Stimulated activated CD4-positive, alpha-beta T cell treated with anti-CD3 and anti-CD28 coated beads, Interleukin-1b, Interleukin-23, amount 100 ng/mL, for 48 hours (primary cell): ENCODE measurements at regions not wholly inside any gene's neighbourhood (a gene's known extent, or its start where the extent isn't known, plus 50 kb on each side); places are given as distances from the start of the nearest gene placed in this dataset.
"Not testable (repeated sequence)": the region's sequence is repeated elsewhere in the genome, so short reads cannot be mapped to it uniquely, and the experiment has no call there.

ENCODE experiments used
- DNase-seq: peaks from one replicate; pipeline ENCODE4 v3.0.0-alpha.2; 2020

DNA sequence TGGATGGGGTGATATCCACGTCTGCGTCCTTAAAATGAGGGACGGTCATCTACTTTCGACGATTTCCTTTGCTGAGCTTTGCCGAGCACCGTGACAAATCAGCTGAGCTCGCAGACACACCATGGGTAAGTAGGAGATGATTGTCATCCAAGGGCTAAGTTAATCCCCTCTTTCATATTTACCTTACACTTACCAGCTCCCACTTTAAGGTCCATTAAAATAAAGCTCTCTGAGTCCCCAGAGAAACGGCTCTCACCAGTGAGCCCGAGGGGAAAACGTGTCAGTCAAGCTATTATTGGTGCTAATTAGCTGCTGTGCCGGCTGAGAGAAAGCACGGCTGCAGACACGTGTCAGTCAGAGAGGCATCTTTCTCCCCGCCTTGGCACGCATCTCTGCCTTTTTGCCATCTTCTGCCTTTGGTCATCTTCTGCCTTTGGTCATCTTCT lies 72.2 kb downstream of the CRLF2 start:
- no peak for DNase-seq

DNA sequence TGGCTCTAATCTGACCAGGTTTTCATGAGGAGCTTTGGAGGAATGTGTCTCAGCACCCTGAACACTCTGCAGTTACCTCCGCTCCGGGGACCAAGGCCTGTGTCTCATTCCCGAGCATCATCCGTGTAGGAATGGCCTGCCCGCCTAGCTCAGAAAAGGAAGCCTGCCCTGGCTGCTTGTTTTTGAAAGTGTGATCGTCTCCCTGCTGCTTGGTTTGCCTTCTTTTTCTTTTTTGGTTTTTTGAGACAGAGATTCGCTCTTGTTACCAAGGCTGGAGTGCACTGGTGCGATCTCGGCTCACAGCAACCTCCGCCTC lies 73.3 kb downstream of the CRLF2 start:
- no peak for DNase-seq

DNA sequence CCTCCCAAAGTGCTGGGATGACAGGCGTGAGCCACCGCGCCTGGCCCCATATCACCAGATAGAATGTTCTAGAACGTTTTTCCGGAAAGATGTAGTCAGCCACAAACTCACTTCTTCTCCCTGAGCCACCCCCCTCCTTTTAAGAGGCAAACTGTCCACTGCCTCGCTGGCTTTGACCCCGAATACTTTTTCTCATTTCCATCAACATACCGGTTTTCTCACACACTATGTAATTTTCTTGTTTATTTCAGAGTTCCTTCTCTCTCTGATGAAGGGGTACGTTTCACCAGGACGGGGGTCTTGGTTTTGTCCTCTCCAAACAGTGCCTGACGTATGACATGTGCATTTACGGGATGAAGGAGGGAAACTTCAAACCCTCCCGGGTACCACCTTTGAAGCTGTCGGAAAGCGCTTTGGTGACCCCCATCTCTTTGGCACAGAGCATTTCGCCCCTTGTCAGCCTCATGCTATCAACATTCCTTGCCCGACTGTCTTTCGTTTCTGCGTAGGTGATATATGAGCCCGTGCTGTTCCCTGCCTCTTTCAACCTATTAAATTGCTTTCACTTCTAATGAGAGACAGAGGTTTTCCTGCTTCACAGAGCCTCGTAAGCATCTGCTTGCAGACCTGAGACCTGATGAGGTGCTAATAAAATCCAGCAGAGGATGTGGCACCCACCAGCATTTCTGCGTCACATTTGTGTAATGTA lies 73.8 kb downstream of the CRLF2 start:
- DNase-seq: no peak

DNA sequence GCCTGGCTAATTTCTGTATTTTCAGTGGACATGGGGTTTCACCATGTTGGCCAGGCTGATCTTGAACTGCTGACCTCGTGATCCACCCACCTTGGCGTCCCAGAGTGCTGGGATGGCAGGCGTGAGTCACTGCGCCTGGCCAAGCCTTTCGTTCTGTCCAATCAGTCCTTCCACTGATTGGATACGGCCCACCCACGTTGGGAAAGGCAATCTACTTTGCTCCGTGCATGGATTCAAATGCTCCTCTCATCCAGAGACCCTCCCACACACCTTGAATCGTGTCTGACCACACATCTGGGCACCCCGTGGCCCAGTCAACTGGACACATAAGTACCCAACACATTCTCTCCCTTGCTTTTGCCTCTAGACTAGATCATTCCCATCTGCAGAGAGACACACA lies 74.9 kb downstream of the CRLF2 start:
- no peak for DNase-seq

DNA sequence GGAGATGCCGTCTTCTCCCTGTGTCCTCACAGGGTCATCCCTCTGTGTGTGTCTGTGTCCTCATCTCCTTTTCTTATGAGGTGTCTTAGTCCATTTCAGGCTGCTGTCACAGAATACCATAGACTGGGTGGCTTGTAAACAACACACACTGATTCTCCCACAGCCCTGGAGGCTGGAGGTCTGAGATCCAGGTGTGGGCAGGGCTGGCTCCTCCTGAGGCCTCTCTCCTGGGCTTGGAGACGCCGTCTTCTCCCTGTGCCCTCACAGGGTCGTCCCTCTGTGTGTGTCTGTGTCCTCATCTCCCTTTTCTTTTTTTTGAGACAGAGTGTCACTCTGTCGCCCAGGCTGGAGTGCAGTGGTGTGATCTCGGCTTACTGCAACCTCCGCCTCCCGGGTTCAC lies 75.9 kb downstream of the CRLF2 start:
- DNase-seq: not testable (repeated sequence)

DNA sequence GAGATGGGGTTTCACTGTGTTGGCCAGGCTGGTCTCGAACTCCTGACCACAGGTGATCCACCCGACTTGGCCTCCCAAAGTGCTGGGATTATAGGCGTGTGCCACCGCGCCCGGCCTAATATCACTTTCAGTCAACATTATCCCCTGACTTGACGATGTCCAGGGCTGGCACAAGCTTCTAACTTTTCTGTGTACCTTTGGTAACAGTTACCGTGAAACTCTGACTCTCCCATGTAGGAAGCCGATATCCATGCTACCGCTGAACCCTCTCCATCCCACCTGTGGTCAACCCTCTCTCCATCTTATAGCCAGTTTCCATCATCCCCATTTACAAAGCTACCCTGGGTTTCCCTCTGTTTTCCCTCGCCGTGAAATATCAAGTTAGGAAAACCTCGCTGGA lies 77.5 kb downstream of the CRLF2 start:
- no peak for DNase-seq

DNA sequence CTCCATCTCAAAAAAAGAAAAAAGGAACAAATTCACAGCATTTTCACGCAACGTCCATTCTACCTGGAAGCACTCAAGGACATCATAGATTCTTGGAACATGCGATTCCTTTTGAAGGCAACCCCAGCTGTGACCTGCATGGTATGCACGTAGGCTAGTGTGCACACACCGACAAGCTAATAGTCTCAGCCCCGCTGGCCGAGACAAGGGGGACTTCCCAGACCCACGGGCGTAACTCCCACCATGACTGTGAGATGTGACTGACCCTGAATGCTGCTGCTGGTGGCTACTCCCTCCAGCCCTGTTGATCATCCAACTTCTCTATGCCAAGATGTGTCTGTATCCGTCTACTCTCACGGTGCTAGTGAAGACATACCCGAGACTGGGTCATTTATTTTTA lies 78.3 kb downstream of the CRLF2 start:
- no peak for DNase-seq

DNA sequence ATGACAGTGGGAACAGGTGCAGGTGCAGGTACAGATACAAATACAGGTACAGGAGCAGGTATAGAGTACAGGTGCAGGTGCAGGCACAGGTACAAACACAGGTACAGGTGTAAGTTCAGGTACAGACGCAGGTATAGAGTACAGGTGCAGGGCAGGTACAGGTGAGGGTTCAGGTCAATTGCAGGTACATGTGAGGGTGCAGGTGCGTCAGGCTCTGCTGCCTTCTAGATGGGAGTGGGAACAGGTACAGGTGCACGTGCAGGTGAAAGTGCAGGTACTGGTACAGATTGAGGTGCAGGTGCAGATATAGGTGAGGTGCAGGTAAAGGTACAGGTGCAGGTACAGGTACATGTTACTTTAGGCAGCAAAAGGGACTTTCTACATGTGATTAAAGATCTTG lies 85.7 kb downstream of the CRLF2 start:
- no peak for DNase-seq

DNA sequence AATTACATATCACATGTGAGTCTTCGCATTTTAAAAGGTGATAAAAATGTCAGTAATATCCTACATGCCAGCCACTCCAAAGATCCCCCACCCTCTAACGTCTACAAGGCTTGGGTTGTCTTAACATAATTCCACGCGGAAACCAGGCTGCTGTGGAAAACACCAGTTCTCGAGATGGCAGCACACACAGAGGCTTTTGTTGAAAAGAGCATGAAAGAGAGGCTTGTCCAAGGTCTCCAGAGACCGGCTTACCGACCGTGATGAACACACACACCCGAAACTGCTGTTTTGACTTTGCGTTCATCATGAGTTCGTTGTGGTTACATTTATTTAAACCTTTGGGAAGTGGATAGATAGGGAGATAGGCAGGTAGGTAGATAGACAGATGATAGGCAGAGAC lies 87.9 kb downstream of the CRLF2 start:
- DNase-seq: no peak

DNA sequence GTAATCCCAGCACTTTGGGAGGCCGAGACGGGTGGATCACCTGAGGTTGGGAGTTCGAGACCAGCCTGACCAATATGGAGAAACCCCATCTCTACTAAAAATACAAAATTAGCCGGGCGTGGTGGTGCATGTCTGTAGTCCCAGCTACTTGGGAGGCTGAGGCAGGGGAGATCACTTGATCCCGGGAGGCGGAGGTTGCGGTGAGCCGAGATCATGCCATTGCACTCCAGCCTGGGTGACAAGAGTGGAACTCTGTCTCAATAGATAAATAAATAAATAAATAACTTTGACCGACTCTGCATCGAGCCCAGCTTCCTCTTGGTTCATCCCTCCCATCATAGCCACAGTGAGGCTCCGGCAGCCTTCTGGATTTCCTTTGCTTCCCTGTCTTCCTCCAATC lies 89.6 kb downstream of the CRLF2 start:
- DNase-seq: not testable (repeated sequence)

DNA sequence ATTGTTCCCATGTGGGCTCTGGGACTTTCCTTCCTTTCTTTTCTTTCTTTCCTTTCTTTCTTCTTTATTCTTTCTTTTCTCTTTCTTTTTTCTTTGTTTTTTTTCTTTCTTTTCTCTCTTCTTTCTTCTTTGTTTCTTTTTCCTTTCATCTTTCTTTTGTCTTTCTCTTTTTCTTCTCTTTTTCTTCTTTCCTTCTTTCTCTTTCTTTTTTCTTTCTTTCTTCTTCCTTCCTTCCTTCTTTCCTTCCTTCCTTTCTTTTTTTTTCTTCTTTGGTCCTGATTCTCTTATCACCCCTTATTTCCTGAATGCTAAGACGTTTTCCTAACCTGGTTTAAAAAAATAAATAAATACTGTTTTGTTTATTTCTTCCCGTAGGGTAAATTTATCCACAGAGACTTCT lies 93.2 kb downstream of the CRLF2 start:
- no peak for DNase-seq

DNA sequence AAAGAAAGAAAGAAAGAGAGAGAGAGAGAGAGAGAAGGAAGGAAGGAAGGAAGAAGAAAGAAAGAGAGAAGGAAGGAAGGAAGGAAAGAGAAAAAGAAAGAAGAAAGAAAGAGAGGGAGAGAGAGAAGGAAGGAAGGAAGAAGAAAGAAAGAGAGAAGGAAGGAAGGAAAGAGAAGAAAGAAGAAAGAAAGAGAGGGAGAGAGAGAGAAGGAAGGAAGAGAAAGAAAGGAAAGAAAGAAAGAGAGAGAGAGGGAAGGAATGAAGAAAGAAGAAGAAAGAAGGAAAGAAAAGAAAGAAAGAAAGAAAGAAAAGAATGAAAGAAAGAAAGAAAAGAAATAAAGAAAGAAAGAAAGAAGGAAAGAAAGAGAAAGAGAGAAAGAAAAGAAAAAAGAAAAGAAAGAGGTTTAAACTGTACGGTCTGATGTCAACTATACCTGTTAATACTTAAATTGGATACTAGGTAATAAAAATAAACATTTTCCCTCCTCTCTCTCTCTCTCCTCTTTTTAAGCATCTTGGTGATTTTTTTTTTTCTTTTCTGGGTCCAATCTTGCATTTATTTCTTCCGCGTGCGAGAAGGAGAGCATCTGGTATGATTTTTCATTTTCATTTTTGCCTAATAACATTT lies 93.8 kb downstream of the CRLF2 start:
- no peak for DNase-seq

DNA sequence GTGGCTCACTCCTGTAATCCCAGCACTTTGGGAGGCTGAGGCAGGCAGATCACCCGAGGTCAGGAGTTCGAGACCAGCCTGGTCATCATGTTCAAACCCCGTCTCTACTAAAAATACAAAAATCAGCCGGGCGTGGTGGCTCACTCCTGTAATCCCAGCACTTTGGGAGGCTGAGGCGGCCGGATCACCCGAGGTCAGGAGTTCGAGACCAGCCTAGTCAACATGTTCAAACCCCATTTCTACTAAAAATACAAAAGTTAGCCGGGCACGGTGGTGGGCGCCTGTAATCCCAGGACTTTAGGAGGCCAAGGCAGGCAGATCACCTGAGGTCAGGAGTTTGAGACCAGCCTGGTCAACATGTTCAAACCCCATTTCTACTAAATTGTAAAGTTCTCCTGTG lies 97.0 kb downstream of the CRLF2 start:
- not testable (repeated sequence) for DNase-seq

DNA sequence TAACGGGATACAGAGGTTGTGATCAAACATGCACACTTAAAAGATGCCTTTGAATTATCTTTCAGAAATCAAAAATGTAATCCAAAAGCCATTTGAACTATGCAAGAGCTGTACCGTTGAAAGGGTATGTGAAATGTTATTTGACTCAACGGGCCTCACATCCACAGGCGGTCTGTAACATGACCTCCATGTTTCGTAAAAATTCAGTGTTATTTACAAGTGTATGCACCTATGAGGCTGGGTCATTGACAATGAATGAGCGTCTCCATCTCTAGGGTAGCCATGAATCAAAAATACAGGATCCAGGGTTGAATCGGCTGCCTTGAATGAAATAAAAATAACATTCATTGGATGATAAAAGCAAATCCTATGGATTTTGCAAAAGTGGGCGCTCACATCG lies 100.1 kb downstream of the CRLF2 start:
- DNase-seq: no peak

DNA sequence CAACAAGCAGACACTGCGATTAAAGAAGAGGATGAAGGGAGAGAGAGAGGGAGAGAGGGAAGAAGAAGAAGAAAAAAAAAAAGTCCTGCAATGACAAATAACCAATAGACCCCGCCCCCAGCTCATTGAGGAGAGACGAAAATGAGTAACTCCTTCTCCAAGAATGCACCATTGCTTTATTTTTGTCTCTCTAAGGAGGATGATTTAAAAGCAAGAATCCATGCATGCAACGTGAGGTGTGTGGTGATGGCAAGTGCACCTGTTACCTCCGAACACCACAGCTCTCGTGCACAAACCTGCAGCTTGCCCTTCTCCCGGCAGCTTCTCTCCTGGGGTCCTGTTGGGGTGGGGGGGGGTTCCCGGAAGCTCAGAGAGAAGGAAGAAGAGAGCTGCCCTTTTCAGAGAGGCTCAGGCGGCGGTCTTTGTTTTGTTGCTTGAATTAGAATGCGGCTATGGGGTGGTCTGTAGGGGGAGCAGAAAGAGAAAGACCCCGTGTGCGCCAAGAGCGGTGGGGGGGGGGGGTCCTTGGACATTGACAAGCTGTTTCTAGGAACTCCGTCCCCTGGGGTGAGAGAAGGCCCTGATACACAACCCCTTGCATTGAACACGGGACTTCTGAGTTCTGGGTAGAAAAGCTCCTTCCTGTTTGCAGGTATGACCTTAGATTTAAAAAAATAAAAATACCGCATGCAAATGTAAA lies 100.7 kb downstream of the CRLF2 start:
- no peak for DNase-seq

DNA sequence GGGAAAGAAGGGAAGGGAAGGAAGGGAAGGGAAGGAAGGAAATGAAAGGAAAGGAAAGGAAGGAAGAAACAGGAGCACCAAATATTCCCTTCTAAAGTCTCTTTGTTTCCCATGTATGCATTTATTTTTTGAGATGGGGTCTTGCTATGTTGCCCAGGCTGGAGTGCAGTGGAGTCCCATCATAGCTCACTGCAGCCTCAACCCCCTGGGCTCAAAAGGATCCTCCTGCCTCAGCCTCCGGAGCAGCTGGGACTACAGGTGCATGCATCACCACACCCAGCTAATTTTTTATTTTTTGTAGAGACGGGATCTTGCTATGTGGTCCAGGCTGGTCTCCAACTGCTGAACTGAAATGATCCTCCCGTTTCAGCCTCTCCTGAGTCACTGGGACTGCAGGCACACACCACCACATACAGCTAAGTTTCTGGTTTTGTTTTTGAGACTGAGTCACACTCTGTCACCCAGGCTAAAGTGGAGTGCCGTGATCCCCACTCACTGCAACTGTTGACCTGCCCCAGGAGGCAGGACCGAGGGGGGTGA lies 102.8 kb downstream of the CRLF2 start:
- DNase-seq: no peak

DNA sequence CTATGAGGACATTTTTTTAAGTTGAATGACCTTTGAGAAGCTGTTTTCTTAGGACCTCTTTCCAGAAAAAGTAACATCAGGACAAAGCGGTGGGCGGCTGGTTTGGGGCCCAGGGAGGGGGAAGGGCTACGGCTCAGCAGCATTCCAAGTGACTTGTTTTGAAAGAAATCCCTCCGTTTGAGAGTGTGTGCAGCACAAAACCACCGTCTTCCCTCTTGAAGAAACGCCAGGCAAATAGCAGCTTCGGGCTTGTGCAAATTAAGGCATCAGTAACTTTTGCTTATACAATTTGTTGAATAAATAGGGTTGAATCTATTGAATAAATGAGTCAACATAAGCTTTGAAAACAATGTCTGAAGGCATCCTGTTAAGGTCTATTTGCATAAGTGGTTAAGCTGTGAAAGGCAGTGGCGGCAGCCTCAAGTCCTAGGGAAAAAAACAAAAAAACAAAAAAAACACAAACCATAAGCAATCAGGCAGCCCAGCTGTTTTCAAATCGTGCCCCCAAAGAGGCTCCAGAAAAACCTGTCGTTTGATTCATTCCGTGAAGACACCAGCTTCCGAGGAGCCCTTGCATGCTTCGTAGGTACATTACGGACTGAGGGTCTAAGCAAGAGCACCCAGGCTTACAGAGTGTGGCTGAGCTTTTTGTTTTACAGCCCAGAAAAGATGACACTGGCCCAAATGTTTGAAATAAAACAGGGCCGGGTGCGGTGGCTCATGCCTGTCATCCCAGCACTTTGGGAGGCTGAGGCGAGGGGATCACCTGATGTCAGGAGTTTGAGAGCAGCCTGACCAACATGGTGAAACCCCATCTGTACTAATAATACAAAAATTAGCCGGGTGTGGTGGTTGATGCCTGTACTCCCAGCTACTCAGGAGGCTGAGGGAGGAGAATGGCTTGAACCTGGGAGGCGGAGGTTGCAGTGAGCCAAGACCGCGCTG lies 103.7 kb downstream of the CRLF2 start:
- DNase-seq: no peak

DNA sequence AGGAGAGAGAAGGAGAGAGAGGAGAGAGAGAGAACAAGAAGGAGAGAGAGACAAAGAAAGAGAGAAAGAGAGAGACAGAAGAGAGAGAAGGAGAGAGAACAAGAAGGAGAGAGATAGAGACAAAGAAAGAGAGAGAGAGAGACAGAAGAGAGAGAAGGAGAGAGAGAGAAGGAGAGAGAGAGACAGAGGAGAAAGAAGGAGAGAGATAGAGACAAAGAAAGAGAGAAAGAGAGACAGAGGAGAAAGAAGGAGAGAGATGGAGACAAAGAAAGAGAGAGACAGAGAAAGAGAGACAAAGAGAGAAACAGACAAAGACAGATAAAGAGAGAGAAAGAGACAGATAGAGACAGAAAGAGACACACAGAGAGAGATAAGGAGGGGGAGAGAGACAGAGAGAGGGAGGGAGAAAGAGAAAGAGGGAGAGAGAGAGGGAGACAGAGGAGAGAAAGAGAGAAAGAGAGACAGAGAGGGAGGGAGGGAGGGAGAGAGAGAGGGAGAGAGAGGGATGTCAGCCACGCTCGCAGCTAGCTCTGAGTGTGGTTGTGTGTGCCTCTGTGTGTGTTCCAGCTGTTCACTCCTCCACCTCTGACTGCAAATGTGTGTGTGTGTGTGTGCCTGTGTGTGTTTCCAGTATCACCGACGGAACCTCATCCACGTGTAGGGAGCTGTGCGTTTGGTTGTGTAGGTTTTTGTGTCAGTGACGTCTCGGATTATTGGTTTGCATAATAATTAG lies 105.8 kb downstream of the CRLF2 start:
- DNase-seq: no peak

DNA sequence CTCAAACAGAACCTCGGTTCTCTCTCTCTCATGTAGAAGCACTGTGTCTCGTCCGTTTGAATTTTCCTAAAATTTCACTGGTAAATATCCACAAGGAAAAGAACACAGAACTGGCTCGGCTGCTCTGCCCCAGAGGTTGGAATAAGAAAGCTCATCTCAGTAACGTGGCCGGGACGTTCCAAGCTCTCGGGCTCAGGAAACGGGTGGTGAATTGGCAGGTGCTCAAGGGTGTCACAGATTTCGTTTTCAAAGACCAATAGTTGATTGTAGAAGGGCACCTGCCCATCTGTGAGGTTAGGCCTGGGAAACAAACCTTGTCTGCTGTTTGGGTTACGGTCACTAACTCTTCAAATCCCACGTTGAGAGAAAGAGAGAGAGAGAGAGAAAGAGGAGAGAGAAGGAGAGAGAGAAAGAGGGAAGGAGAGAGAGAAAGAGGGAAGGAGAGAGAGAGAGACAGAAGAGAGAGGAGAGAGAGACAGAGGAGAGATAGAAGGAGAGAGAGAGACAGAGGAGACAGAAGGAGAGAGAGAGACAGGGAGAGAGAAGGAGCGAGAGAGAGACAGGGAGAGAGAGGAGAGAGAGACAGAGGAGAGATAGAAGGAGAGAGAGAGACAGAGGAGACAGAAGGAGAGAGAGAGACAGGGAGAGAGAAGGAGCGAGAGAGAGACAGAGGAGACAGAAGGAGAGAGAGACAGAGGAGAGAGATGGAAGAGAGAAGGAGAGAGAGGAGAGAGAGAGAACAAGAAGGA lies 106.6 kb downstream of the CRLF2 start:
- DNase-seq: no peak

DNA sequence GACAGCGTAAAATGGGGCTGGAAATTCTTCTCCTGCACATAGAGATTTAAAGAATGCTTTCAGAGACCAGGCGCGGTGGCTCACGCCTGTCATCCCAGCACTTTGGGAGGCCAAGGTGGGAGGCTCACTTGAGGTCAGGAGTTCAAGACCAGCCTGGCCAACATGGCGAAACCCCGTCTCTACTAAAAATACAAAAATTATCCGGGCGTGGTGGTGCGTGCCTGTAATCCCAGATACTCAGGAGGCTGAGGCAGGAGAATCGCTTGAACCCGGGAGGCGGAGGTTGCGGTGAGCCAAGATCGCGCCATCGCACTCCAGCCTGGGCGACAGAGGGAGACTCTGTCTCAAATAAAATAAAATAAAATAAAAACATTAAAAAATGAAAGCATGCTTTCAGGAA lies 107.4 kb downstream of the CRLF2 start:
- not testable (repeated sequence) for DNase-seq

DNA sequence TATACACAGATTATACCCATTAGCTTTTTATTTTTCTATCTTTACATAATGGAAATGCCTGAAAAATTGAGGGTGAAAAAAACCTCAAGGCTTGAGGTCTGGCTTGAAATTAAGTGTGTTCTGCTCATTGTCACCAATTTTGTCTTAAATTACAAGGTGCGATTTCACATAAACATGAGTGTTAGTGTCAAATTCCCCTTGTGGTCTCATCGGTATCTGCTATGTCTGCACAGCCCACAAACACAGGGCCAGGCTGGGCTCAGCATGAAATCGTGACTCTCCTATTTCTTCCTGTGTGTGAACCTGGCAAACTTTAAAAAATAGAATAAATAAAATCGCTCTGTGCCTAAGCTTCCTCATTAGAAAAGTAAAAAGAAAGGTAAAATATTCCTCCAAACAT lies 109.1 kb downstream of the CRLF2 start:
- no peak for DNase-seq

DNA sequence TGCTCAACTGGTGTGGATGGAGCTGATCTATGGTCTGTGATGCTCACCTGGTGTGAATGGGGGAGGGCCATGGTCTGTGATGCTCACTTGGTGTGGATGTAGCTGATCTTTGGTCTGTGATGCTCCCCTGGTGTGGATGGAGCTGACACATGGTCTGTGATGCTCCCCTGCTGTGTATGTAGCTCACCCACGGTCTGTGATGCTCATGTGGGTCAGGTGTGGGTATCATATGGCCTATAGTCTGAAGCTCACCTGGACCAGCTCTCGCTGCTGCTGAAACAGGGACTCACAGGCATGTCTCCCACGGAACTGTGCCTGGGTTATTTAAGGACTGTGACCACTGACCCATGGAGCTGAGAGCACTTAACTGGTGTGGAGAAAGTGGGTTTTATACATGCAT lies 109.7 kb downstream of the CRLF2 start:
- DNase-seq: no peak
